ENCODE measurements at regions not wholly inside any gene's neighbourhood (a gene's known extent, or its start where the extent isn't known, plus 50 kb on each side); places are given as distances from the start of the nearest gene placed in this dataset.
"Not testable (repeated sequence)": the region's sequence is repeated elsewhere in the genome, so short reads cannot be mapped to it uniquely, and the experiment has no call there.

DNA sequence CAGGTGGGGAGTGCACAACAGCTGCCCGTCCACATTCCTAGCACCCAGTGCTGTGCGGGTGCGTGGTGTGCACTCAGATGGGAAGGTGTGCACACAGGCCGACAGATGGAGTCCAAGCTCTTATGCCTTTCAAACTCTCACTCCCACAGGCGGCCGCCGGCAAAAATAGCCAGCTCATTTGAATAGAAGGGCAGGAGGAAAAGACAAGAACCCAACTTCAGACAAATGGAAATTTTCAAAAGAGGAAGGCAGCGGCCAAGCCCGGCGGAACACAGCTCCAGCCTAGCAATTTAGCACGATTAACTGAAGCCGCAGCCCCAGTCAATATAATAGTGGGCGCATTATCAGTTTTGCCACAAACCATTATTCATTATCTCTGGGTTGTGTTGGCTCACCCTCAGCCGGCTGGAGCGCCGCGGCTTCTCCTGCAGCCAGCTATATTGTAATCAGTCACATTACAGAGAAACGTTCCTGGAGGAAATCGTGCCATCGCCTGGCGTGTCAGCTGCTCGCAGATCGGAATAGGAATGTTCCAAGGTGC, 103.9 kb upstream of the SEC14L1 start:
- in situ Hi-C loops (cut with MboI; ENCODE audit: low sequenced_read_pairs): no loop called here

DNA sequence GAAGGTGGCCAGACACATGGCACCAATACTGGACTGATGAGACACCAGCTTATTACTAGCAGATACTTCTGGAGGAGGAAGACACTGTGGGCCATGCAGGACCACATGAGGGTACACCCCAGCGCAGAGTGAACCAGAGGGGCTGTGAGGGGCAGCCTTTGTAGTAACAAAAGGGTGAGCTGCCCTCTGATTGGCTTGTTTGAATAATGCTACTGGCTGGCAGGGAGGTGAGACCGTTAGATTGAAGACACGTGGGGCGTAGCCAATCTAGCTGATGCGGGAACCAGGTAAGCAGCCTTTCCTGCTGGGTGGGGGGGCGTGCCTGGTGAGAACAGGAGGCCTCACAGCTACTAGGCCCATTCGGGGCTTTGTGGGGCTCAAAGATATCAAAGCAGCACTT, 102.8 kb upstream of the SEC14L1 start:
- in situ Hi-C loops (cut with MboI; ENCODE audit: low sequenced_read_pairs): no loop called here

DNA sequence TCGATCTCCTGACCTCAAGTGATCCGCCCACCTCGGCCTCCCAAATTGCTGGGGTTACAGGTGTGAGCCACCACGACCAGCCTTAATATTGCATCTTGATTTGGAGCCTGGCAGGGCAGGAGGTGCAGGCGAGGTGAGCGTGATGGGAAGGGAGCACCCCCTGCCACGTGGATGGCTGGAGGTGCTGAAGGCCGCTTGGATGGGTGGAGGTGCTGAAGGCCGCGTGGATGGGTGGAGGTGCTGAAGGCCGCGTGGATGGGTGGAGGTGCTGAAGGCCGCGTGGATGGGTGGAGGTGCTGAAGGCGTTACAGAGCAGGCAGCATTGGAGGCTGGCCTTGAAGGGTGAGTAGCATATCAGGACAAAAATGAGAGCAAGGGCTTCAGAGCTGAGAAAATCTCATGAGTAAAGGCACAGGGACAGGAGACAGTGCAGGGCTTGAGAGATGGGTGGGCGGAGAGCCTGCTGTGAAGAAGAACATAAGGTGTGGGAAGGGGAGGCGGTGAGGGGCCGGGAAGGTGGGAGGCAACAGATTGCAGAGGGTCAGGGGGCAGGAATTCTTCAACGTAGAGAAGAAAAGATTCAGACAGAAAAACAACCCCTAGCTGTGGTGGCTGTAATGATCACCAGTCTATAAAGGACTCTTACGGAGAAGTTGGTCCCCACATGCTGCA, 101.7 kb upstream of the SEC14L1 start:
- in situ Hi-C loops (cut with MboI; ENCODE audit: low sequenced_read_pairs): no loop called here

DNA sequence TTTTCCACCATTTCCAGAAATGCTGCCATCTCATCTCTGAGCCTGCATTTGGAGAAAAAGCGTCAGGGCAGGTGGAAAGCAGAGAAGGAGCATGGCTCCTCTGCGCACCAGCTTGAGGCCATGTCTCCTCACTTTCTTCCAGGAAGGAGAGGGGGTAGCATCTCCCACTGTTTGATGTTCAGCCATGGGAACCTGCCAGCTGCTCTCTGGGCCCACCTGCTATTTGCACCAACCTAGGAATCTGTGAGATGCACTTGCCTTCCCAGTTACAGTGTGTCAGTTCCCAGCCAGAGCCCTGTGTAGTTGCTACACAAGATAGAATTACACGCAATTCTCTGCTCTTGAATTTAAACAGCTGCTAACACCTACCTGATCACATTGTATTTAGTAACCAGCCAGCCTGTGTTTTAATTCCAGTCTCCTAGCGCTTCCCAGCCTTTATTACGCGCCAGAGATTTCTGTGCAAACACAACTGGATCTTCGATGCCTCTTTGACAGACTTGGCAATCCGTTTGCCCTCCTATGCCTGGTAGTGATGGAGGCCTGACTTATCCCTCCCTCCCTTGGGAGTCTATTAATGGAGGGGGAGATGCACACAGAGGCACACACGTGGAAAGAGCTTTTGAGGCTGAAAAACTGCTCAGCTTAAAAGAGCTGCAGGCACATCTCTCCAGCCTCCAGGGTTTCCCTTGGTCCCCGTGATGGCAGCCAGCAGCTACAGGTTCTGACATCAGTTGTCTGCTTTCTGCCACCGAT, 98.1 kb upstream of the SEC14L1 start:
- in situ Hi-C loops (cut with MboI; ENCODE audit: low sequenced_read_pairs): no loop called here

DNA sequence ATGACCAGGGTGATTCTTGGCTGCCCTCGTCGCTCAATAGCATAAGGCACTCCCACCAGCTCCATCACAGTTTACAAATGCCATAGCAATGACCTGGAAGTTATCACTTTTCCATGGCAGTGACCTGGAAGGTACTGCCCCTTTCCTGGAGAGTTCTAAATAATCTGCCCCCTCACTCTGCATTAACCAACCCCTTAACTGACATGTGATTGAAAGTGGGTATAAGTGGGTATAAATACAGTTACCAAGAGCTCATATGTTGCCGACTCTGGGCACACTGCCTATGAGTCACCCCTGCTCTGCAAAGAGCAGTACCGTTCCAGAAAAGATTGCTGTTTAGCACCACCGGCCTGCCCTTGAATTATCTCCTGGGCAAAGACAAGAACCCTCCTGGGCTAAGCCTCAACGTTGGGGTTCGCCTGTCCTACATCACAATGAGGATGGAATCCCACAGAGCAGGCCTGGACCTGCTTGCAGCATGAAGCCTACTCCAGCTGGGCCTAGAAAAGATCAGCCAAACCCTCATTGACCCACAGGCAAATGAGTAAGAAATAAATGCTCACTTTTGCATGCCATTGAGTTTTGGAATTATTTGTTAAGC, 95.2 kb upstream of the SEC14L1 start:
- in situ Hi-C loops (cut with MboI; ENCODE audit: low sequenced_read_pairs): no loop called here

DNA sequence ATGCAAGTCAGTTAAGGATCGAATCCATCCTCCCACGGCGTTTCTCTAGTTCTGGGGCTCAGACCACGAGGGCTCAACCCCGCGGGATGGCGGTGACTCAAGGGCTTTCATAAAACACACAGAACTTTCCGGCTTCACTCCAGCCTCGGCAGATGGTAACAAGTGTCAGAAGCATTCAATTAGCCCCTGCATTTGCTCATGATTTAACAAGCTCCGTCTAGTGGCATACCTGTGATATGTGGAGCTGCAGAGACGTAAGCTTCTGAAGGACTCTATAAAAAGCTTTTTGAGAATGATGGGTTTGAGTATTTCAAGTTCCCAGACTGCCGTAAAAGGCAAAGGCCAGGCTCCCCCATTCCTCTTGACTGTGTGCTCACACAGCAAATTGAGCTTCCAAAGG, 91.3 kb upstream of the SEC14L1 start:
- in situ Hi-C loops (cut with MboI; ENCODE audit: low sequenced_read_pairs): no loop called here

DNA sequence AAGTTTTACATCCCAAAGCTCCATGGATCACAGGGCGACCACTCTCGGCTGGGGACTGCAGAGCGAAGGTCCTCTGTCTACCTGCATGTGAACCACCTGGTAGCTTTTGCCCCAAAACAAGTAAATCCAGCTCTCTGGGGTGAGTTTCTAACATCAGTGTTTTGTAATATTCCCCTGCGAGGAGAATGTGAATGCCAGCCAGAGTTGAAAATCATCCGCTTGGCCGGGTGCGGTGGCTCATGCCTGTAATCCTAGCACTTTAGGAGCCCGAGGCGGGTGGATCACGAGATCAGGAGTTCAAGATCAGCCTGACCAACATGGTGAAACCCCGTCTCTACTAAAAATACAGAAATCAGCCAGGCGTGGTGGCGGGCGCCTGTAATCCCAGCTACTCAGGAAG, 89.9 kb upstream of the SEC14L1 start:
- in situ Hi-C loops (cut with MboI; ENCODE audit: low sequenced_read_pairs): not testable (repeated sequence)

DNA sequence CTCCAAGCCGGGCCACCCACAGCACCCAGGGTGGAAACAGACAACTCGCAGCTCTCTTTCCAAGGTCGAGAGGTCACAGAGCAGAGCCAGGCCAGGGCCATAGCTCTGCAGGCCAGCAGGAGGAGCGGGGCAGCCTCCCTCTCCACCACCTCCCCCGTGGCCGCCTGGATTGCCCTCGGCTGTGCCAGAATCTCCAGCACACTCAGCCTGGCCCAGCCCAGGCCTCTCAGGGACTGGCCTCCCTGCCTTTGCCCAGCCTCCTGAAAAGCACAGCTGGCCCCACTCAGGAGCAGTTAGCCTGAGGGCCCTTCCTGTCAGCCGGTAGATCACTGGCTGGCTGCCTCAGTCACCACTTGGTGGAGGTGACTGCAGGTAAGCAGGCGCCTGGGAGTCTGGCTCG, 85.8 kb upstream of the SEC14L1 start:
- in situ Hi-C loops (cut with MboI; ENCODE audit: low sequenced_read_pairs): no loop called here

DNA sequence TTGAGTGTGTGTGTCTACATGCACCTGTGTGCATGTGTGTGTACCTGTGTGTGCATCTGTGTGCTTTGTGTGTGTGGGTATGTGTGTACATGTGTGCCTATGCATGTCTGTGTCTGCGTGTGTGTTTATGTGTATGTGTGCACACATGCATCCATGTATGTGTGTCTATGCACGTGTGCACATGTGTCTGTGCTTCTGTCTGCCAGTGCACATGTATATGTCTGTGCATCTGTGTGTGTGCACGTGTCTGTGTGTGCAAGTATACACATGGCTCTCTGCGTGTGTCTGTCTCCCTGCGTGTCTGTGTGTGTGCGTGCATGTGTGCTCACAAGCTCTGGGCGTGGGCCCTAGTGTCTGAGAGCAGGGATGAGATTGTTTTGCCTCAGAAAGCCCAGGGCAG, 85.3 kb upstream of the SEC14L1 start:
- in situ Hi-C loops (cut with MboI; ENCODE audit: low sequenced_read_pairs): no loop called here

DNA sequence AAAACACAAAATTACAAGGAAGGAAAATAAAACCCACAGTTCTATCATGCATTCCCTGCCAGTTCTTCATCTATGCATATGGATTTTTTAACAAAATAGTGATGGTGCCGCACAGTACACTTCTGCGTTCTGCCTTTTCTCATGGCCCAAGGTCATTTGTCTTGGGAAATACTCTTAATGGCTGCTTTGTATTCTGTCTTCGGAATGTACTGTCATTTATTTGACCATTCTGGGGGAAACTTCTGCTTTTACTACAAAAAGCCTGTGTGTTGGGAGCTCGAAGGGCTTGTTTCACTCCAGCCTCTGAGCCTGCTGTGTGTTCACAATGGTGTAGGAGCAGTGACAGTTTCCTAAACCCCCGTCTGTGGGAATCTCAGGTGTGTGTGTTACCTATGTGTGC, 82.8 kb upstream of the SEC14L1 start:
- in situ Hi-C loops (cut with MboI; ENCODE audit: low sequenced_read_pairs): no loop called here

DNA sequence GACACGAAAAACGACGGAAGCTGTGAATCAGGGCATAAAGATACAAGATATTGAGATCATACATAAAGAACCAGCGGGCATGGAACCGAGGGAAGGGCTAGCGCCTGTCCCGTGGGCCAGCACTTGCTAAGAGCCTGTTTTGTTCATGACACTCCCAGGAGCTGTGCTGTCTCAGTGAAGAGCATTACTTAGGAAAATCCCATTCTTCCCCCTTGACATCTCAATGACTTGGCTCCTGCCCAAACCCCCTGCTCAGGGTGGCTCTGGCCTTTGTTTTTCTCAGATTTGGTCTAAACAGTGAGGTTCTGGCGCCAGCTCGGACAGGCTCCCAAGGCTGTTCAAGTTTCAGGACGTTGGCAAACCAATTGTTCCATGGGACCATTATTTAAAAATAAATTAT, 79.1 kb upstream of the SEC14L1 start:
- in situ Hi-C loops (cut with MboI; ENCODE audit: low sequenced_read_pairs): no loop called here

DNA sequence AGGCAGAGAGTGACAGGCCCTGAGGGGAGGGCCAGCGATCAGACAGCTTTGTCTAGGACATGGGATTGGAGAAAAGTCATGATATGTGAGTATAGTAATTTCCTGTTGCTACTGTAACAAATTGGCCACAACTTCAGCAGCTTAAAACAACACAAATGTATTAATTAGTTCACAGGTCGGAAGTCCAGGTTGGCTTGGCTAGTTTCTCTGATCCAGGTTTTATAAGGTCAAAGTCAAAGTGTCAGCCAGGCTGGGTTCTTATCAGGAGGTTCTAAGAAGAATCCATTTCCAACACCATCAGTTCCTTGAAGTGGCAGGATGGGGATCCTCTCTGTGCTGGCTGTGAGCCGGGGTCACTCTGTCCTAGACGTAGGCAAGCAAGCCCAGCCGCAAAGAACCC, 76.2 kb upstream of the SEC14L1 start:
- in situ Hi-C loops (cut with MboI; ENCODE audit: low sequenced_read_pairs): no loop called here

DNA sequence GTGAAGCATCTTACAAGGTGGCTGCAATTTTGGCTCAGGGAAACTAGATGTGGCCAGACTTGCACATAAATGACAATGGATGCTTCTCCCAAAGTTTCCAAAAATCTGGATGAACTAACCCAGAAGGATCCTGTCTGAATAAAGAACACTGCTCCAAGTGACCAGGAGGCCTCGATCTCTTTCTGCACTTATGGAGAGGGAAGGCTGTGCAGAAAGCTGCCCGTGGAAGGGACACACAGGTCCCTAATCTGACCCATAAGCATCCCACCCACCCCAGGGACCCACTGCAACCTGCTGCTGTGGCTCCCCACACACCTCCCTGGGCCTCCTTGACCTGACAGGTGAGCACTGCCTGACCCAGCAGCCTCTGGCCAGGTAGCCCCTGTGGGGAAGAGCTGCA, 74.6 kb upstream of the SEC14L1 start:
- in situ Hi-C loops (cut with MboI; ENCODE audit: low sequenced_read_pairs): no loop called here

DNA sequence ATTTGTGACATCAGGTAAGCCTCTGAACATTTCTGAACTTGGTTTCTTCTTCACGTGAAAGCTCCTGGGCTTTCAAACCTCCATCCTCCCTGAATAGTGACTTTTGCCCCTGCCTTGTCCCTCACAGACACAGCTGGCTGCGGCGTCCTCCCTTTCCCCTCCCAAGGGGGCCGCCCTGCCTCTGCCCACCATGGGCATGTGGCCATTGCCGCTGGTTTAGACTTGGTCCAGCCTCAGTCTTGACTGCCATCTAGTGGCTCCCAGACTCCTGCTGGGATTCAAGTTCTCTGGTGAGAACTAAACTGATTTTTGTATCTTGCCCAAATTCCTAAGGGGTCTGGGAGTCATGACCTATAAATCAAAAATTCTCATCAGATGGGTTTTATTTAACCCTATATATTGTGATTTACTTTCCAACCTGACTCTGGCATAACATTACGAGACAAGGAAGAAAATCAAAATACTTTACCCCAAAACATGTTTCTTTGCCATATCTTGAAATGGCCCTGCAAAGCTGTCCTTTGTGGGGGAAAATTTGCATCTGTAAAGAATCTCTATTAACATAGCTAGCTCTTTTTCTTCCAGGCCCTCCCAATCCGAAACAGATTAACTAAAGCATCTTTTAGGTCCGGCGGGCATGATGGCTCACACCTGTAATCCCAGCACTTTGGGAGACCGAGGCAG, 73.9 kb upstream of the SEC14L1 start:
- in situ Hi-C loops (cut with MboI; ENCODE audit: low sequenced_read_pairs): not testable (repeated sequence)

DNA sequence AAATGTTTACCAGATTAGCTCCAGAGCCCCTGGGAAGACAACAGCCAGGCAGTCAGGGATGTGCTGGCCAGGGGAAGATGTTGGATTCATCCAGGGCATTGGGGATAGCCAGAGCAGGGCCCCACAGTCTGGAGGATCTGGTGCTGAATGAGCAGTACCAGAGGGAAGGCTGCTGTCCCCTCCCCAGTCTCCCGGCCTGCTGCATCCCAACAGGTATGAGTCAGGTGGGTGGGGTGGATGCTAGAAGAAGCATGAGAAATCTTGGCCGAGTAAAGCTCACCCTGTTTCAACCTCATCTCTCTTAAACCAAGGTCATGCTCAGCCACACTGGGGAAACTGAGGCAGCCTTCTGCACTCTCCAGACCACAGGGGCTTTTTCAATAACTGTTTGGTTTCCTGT, 71.9 kb upstream of the SEC14L1 start:
- in situ Hi-C loops (cut with MboI; ENCODE audit: low sequenced_read_pairs): no loop called here

DNA sequence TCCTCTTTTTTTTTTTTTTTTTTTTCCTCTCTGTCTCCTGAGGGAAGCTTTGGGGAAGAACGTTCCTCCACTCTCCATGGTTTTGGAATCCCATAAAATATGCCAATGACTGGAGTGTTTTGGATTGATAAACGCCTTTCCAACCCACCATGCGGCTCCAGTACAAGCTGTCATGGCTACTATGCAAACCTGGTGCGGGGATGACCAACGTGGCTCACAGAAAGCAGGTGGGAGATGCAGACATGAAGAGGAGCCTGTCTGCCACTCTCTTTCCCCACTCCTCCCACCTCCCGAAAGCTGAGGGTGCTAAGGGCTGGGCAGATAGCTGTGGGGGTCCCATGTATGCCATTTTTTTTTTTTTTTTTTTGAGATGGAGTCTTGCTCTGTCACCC, 69.9 kb upstream of the SEC14L1 start:
- in situ Hi-C loops (cut with MboI; ENCODE audit: low sequenced_read_pairs): no loop called here

DNA sequence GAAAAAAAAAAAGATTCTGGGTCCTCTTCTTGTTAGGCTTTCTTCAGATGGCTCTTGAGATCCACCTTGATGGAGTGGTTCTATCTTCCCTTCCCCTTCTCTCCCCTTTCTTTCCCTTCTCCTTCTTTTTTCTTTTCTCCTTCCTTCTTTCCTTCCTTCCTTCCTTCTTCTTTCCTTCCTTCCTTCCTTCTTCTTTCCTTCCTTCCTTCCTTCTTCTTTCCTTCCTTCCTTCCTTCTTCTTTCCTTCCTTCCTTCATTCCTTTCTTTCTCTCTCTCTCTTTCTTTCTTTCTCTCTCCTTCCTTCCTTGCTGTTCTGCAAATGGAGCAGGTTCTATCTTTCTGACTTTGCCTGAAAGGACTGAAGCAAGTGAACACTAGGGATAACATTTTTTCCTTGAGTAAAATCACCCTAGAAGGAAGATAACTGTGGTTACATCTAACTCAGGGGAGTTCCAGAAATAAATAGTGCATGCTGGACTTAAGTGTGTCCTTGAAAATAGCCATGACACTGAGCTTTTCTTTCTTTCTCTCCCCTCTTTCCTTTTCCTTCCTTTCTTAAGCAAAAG, 68.8 kb upstream of the SEC14L1 start:
- in situ Hi-C loops (cut with MboI; ENCODE audit: low sequenced_read_pairs): no loop called here

DNA sequence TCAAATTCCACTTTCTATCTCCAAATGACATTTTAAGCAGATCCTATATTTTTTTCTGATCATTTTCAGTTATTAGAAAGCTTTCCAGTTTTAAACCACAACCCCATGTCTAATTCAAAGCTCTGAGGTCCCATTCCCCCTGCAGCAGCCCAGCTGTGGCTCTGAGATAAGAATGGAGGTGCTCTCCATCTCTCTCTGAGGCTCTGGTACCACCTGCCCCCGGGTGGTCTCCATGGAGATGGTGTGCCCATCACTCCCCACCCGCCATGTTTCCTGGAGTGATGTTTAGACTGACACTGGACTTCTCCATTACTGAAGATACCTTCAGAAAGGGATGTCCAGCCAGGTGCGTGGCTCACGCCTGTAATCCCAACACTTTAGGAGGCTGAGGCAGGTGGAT, 68.1 kb upstream of the SEC14L1 start:
- in situ Hi-C loops (cut with MboI; ENCODE audit: low sequenced_read_pairs): no loop called here

DNA sequence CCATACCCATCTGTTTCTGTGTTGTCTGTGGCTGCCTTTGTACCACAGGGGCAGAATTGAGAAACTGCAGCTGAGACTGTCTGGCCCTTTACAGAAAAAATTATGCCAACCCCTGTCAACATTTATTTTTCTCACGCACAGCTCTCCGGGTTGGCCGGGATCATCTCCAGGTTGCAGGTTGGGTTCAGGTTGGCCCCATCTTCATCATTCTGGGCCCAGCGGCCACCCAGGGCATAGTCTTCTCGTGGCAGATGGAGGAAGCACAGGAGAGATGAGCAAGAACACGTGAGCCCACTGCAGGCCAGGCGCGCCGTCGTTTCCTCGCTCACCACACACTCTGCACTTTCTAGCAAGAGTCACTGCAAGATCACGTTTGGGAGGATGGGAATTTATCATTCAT, 66.1 kb upstream of the SEC14L1 start:
- in situ Hi-C loops (cut with MboI; ENCODE audit: low sequenced_read_pairs): loop anchor here (25.0 kb wide), 1 partner anchor 138 kb away; no protein-coding TSS in a partner anchor

DNA sequence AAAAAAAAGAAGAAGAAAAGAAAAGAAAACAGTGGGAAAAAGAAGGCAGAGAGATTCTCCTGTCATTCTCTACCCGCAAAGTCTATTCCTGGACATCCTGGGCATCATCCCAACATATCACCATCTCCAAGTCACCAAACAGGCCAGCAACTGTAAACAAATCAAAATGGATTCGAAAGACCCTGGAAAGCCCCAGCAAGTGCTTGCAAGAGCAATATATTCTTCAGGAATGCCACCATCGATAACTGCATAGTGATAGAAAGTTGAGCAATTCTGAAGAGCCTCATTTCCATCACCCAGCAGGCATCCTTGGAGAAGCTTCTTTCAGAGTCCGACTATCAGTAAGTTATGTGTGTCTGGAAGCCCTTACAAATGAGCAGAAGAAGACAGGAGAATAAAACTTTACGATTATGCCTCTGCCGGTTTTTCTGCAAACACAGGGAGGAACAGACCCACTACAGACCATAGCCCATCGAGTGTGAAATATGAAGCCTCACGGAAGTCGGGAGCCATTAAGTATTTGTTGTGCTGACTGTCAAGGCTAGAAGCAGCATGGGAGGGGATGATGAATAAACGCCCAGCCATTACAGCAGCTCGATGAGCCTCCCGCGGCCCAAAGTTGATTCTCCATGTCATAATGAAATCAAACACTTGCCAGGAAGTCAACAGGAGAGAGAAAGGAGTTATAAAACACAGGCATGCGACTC, 64.5 kb upstream of the SEC14L1 start:
- in situ Hi-C loops (cut with MboI; ENCODE audit: low sequenced_read_pairs): loop anchor here (25.0 kb wide), 1 partner anchor 136 kb away; no protein-coding TSS in a partner anchor
